Stimulated activated CD4-positive, alpha-beta T cell treated with anti-CD3 and anti-CD28 coated beads, Interleukin-1b, Interleukin-23, amount 100 ng/mL, for 24 hours (primary cell): ENCODE measurements at regions not wholly inside any gene's neighbourhood (a gene's known extent, or its start where the extent isn't known, plus 50 kb on each side); places are given as distances from the start of the nearest gene placed in this dataset.
"Not testable (repeated sequence)": the region's sequence is repeated elsewhere in the genome, so short reads cannot be mapped to it uniquely, and the experiment has no call there.

Experiments
- DNase-seq, 4 experiments: peaks; one replicate each; pipeline ENCODE4 v3.0.0-alpha.2; 2020; ENCODE audit warnings: low read depth in 4 of 4, low spot score in 1 of 4

DNA sequence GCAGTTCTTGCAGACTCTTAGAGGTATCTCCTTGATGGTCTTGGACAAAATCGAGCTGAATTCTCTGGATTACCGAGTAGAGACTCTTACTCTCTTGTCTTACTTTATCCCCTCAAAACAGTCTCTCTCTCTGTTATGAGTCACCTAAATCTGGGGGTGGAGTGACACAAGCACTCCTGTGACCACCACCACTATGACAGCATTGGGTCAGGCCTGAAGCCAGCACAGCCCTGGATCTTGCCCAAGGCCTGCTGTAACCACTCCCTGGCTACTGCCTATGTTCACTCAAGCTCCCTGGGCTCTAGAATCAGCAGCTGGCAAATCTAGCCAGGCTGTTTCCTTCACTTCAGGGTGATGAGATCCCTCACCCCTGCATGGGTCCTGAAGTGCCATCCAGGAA is 662.5 kb downstream of the LUZP2 start:
- DNase-seq, result no peak

DNA sequence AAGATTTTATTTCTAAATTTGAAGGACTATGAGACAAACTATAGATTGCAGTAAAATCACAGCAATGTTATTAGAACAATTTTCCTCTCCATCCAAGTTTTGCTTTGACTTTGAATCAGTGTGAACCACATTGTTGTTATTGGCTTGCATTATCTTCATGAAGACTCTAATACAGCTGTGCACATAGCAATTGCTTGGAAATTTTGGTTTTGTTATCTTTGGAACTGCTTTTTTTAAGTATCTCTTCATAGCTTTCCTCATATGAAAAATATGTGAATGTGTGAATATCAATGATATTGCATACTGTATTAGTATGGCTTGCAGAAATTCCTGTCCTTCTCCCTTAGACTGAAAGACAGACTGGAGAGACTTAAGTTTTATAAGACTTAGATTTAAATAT is 666.6 kb downstream of the LUZP2 start:
- DNase-seq, result no peak

DNA sequence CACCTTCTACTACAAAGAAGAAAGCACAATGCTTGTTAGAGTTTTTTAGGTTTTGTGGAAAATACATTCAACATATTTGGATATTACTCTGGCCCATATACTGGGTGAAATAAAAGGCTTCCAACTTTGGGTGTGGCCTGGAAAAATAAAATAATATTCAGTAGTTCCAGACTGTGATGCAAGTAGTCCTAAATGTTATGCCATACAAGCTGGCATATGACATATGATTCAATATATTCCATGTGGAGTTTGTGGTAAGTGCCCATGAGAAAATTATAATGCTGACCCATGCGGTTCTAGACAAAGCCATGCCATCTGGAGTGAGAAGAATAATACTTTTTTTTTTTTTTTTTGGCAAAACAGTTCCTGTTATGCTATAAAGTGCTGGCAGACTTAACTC is 683.3 kb downstream of the LUZP2 start:
- DNase-seq, result no peak

DNA sequence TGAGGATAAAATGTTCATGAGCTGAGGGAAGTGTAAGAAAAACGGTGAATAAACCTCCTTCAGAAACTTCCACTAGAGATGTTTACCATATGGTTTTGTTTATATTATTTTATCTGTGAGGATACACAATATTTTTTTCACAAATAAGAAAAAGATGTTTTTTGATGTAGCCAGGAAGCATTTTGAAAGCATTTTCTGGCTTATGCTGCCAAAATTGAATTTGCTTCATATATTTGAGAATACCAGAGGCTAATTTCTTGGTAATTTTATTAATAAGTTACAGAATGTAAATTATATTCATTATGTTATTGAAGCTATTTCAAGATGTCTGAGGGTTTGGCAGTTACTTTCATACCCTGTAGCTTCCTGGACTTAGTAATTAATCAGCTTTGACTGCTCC is 686.6 kb downstream of the LUZP2 start:
- no peak for DNase-seq

DNA sequence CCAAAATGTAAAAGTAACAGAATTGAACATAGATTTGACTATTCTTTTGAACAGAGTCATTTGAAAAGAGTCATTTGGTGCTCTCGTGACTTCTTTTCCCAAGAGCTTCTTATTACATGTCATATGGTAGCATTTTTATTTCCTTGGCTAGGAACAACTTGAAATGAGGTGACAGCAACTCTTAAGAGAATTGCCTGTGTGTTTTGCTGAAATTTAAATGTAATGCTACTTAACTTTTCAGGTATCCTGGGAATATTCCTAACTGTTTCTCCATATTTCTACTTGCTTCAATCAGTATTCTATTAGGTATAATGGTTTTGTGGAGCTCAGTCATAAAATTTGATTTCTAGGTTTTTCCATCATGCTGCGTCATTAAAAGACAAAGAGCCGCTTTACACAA is 700.7 kb downstream of the LUZP2 start:
- DNase-seq, result no peak

DNA sequence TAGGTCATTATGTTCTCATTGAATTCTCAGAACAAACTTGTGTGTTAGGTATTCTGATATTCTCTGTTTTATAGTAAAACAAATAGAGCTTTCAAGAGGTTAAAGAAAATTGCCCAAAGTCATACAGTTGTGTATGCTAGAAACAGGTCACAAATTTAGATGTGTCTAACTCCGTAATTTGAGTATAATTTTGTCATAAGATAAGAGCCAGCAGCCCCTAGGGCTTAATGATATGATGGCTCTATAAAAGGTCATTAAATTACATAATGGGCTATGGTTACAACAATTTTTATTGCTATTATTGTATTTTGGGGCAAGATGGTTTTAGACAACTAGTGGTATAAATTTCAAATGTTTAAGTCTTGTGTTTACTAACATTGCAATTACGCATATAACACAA is 701.9 kb downstream of the LUZP2 start:
- DNase-seq, result no peak

DNA sequence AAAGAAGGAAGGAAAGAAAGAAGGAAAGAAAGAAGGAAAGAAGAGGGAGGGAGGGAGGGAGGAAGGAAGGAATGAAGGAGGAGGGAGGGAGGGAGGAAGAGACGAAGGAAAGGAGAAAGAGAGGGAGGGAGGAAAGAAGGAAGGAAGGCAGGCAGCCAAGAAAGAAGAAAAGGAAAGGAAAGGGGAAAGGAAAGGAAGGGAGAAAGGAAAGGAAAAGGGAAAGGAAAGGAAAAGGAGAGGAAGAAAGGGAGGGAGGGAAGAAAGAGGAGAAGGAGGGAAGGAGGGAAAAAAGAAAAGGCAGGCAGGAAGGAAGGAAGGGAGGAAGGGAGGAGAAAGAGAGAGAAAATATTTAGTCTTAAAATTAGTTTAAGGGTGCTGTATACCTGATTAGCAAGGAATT is 704.1 kb downstream of the LUZP2 start:
- no peak for DNase-seq

DNA sequence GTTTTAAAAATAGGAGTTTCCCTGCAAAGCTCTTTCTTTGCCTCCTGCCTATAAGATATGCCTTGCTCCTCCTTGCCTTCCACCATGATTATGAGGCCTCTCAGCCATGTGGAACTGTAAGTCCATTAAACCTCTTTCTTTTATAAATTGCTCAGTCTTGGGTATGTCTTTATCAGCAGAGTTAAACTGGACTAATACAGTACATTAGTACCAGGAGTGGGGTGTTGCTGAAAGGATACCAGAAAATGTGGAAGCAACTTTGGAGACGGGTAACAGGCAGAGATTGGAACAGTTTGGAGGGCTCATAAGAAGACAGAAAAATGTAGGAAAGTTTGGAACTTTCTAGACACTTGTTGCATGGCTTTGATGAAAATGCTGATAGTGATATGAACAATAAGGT is 709.9 kb downstream of the LUZP2 start:
- DNase-seq, result no peak

DNA sequence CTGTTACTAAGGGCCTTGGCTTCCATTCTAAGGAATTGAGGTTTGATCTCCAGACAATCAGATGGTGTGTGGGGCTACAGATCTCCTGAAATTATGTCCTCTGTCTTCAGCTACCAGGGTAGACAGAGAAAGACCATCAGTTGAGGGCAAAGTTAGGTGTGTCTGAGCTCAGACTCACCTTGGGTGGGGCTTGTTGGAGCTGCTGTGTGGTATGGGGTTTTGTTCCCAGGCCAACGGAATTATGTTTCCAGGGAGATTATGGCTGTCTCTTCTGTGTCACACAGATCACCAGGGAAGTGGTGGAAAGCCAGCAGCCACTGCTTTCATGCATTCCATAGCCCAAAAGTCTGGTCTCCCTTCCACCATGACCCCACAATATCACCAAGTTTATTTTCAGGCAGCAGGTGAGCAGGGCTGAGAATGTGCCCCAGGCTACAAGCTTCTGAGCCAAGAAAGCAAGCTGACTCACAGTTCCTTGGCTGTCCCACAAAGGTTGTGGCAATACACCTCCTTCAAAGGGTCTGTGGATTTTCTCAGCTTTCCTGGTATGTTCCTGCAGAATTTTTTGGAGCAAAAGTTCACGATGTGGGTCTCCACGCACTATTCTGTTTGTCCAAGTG is 714.9 kb downstream of the LUZP2 start:
- no peak for DNase-seq

DNA sequence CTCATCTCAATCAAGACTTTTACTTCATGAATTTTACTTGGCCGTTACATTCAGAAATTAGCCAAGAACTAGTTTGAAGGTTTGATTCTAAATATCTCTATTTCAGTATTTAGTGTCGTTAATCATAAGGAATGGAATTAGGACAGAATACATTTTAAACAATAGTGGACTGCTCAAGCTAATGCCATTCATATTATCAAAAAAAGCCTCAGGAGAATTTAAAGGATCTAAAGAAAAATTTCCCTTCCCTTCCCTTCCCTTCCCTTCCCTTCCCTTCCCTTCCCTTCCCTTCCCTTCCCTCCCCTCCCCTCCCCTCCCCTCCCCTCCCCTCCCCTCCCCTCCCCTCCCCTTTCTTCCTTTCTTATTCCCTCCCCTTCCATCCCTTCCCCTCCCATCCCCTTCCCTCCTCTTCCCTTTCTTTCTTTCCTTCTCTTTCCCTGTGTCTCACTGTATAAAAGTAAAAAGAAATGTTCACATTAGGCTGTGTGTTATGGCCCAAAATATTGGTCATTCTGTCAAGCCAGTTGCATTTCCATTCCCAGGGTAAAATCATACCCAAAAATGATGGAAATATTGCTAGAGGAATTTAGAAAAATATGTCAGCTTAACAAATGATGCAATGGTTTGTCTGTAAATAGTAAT is 717.8 kb downstream of the LUZP2 start:
- DNase-seq, result no peak

DNA sequence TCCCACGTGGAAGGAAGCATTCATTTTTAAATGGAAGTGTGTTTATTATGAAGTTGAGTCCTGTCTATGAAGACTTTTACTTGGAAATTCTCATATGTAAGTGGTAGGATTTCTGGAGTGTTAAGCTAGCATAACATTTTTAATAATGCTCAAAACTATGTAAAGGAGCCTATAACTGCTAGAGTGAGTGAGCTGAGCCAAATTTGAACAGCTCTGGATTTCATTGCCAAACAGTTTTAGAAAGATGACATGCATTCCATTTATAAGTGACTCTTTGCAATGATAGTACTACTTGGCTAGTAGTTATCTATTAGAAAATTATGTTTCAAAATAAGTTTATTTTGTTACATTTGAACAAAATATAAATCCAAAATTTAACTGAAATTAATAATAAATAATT is 721.2 kb downstream of the LUZP2 start:
- no peak for DNase-seq

DNA sequence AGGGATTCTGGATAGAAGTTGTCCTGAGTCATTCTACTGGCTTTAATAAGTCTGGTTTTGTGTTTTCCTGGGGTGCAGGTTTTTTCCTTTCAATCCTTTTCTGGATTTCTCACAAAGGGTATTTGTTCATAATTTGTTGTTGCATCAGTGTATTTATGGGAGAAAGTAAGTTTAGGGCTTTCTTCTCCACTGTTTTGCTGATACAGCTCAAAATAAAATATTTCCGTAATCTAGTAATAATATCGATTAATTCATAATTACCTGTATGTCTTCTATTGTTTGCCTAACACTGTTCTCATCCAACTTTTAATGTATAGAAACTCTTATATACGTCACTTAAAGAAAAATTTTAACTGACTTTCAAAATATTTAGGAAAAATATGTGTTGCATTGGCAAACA is 728.2 kb downstream of the LUZP2 start:
- no peak for DNase-seq

DNA sequence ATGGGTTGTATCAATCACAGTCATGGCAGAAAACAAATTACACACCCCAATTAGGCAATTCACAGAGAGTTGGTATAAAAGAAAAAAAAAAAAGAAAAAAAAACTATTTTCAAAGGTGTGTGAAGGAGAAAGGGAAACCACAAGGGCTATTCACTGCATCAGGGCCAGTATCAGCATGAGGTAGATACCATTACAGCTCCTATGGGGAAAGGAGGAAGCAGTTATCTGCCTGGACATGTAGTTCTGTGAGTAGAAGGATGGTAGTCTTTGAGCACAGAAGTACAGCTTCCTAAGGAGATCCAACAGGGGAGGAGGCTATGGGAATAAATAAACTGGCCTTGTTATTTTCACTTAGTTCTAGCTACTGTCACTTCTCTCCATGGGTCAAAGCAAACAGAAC is 746.1 kb downstream of the LUZP2 start:
- no peak for DNase-seq

DNA sequence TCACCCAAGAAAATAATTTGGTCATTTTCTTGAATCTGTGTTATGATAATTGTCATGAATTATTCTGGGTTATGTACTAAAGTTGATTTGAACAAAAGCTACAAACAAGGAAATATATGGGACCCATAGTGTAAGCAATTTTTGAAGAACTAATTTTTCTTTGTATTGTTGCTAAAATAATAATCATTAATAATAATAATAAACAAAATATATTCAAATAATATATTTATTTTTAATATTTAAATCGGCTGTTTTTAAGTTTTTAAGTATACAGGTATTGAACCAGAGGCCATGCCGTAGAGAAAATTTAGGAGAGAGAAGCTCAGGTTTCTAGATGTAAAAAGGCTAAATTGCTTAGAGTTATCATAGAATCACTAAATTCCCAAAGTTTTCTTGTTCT is 747.3 kb downstream of the LUZP2 start:
- no peak for DNase-seq

DNA sequence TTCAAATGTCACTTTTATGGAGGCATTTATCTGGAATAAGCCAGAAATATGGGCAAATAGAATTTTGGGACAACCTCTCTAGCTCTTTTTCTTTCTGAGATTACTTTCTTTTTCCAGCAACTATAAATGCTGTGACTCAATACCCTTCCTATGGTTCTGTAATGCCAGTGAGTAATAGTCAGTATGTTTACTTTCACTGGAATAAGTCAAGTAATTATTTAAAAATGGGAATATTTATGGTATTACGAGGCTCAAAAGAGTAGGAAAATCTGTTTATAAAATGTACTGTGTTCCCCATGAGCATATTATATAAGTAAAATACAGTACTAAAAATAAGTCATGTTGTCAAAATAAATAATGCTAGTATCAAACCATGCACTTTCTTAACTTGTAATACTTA is 750.5 kb downstream of the LUZP2 start:
- no peak for DNase-seq

DNA sequence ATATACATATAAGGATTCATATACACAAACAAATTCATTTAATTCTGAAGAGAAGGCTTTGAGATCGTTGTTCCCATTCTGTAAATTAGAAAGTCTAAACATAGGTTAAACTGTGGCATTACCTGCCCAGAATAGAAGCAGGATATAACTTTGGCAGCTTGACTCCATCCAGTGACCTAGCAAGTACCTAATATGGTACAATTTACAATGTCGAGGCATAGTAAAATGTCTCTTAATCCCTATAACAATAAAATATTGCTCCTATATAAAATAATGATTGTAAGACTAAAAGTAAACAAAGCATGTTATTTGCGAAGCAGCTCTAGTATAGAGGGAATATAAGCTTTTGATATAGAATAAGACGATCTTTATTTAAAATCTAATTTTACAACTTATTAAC is 756.0 kb downstream of the LUZP2 start:
- DNase-seq, result no peak

DNA sequence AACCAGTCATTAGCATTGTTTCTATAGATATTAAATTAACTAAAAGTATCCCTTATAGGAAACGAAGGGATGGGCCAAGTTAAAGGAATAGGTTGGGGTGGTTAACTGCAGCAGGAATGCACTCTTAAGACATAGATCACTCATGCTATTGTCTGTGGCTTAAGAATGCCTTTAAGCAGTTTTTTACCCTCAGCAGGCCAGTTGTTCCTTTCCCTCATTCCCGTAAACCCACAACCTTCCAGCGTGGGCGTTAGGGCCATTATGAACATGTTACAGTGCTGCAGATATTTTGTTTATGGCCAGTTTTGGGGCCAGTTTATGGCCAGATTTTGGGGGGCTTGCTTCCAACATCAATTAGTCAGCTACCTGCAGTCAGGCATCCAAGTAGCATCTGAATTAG is 767.0 kb downstream of the LUZP2 start:
- DNase-seq, result not testable (repeated sequence)

DNA sequence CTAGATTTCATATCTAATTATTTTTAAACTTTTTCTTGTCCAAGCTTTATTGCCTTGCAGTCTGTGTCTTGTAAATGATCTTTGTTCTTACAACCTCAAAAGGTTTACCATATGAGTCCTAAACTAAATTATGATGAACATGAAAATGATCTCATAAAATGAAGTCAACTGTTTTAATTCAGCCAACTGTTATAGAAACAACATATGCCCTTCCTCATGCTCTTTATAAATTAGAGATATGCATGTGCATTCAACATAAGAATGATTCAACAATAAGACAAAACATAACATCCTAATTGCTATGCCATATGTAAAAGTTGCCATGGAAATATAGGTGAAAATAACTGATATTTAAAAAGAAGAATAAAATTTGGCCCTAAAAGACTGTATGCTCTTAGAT is 774.4 kb downstream of the LUZP2 start:
- no peak for DNase-seq

DNA sequence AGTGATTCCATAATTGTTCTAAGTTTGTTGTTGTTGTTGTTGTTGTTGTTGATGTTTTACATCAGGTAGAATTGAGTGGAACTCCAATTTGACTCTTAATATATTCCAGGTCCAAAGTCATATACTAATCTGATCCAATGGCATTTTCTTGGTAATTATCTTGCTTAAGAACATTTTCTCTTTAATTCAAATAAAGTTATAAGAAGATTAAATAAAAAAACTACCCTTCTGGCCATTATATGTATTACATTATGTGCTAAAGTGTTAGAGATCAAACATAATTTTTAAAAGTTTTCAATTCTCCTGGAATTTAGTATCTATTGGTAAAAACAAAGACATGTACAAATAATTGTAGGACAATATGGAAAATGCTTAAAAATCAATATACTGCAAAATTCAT is 775.4 kb downstream of the LUZP2 start:
- no peak for DNase-seq

DNA sequence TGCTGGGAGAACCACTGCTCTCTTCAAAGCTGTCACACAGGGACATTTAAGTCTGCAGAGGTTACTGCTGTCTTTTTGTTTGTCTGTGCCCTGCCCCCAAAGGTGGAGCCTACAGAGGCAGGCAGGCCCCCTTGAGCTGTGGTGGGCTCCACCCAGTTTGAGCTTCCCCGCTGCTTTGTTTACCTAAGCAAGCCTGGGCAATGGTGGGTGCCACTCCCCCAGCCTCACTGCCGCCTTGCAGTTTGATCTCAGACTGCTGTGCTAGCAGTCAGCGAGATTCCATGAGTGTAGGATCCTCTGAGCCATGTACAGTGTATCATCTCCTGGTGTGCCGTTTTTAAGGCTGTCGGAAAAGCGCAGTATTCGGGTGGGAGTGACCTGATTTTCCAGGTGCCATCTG is 784.0 kb downstream of the LUZP2 start:
- not testable (repeated sequence) for DNase-seq

DNA sequence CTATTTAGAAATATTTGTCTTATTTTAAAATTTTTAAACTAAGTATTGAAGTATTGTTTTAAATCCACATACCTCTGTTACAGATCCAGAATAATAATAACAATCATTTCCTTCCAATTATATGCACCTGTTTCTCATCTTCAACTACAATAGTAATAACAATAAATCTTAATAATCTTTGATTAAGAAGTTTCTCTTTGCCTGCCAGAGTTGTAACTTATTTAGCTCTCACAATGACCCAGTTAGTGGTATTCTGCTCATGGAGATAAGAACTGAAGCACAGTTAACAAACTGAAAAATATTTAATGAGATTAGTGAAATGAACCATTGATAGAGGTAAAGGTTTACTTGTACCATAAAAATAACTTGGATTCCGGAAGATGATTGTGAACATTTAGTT is 796.3 kb downstream of the LUZP2 start:
- no peak for DNase-seq

DNA sequence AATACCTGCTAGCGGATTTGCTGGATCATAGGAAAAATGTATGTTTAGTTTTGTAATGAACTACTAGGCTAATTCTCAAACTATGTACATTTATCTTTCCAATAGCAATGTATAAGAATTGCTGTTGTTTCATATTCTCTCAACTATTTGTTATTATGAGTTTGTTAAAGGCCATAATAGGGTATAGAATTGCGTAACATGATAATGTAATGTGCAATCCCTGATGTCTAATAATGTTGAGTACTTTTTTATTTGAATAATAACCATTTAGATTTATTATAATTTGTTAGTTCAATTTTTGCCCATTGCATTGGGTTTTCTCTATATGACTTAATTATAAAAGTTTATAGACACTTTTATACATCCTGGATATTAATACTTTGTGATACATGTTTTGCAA is 801.6 kb downstream of the LUZP2 start:
- no peak for DNase-seq

DNA sequence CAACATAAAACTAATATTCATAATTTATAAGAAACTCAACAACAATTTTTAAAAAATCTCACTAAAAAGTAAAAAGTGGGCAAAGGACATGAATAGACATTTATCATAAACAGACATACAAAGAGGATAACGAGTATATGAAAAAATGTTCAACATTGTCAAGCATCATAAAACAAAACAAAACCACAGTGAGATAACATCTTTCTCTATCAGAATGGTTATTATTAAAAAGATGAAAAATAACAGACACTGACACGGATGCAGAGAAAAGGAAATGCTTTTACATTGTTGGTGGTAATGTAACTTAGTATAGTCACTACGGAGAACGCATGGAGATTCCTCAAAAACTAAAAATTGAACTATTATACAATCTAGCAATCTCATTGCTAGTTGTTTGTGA is 813.0 kb downstream of the LUZP2 start:
- DNase-seq, result no peak
